ENCODE measurements at regions not wholly inside any gene's neighbourhood (a gene's known extent, or its start where the extent isn't known, plus 50 kb on each side); places are given as distances from the start of the nearest gene placed in this dataset.

DNA sequence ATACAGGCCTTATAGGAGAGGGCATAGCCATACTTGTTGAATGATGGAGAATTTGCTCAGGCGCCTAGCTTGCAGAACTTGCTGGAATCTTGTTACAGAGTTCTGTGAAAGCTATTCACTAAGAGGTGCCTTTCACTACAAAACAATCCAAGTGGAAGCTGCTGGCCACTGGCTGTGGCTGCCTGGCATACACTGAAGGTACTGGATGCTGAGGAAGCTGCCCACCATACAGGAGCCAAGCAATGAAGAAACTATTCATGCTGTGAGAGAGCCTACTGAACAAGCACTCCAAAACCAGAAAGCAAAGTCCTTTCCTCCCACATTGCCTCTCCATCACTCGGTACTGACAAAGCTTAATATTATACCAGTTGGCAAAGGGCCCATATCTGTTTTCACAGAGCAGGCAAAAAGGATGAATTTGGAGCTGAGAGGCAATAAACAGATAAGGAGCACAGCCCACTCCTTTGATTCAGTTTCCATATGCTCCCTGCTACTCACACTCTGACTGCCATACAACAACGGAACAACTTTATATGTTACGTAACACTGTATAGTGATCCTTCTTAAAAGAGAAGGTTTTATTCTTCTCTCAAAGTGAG is 192.6 kb upstream of the ALCAM start:
- Mint-ChIP-seq H3K36me3 (ENCODE audit: low read depth) (no peaks in the 10 kb centered on the region), H3K9me3 (ENCODE audit: low read depth) (no peaks in the 10 kb centered on the region), H3K4me1 (ENCODE audit: low read depth) (no peaks in the 10 kb centered on the region), H3K27ac (ENCODE audit: unreplicated experiment) (no peak overlapping the region), H3K27me3 (ENCODE audit: low read depth) (no peaks in the 10 kb centered on the region), H3K4me3 (ENCODE audit: unreplicated experiment) (no peak overlapping the region)
- TF ChIP-seq, protein P1, sequence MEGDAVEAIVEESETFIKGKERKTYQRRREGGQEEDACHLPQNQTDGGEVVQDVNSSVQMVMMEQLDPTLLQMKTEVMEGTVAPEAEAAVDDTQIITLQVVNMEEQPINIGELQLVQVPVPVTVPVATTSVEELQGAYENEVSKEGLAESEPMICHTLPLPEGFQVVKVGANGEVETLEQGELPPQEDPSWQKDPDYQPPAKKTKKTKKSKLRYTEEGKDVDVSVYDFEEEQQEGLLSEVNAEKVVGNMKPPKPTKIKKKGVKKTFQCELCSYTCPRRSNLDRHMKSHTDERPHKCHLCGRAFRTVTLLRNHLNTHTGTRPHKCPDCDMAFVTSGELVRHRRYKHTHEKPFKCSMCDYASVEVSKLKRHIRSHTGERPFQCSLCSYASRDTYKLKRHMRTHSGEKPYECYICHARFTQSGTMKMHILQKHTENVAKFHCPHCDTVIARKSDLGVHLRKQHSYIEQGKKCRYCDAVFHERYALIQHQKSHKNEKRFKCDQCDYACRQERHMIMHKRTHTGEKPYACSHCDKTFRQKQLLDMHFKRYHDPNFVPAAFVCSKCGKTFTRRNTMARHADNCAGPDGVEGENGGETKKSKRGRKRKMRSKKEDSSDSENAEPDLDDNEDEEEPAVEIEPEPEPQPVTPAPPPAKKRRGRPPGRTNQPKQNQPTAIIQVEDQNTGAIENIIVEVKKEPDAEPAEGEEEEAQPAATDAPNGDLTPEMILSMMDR (IDR thresholded peaks at IDR 0.05) = no peak
- DNase-seq (ENCODE audit: low spot score) = no peak

DNA sequence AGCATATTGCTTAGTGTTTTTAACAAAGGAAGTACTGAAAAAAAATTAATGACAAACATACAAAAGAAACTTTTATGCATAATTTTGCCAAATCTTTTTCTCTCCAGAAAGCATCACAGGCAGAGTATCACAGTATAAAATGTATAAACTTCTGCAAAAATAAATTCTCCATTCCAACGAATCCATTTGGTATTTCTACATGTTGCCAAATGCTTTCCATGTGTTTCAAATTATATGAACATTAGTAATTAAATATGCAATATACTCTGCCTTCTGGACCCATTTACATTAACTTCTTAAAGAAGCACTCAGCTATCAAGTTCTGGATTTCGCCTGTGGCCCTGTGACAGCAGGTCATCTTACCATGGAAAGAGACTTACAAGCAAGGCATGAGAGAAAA is 189.1 kb upstream of the ALCAM start:
- no peaks in the 10 kb centered on the region for H3K27me3 Mint-ChIP-seq (ENCODE audit: low read depth)
- H3K27ac Mint-ChIP-seq (ENCODE audit: unreplicated experiment) = no peak overlapping the region
- no peaks in the 10 kb centered on the region for H3K4me1 Mint-ChIP-seq (ENCODE audit: low read depth)
- TF ChIP-seq, protein P1 (IDR thresholded peaks at IDR 0.05) = no peak
- no peaks in the 10 kb centered on the region for H3K36me3 Mint-ChIP-seq (ENCODE audit: low read depth)
- H3K9me3 Mint-ChIP-seq (ENCODE audit: low read depth) = peaks cover 2% of the 10 kb centered on the region
- no peak for DNase-seq (ENCODE audit: low spot score)
- no peak overlapping the region for H3K4me3 Mint-ChIP-seq (ENCODE audit: unreplicated experiment)

DNA sequence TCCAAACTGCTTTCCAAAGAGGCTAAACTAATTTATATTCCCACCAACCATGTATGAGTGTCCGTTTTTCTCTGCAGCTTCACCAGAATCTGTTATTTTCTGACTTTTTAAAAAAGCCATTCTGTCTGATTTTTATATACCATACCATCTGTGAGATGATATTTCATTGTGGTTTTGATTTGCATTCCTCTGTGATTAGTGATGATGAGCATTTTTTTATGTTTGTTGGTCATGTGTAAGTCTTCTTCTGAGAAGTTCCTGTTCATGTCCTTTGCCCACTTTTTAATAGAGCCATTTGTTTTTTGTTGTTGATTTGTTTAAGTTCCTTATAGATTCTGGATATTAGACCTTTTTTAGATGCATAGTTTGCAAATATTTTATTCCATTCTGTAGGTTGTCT is 179.4 kb upstream of the ALCAM start:
- H3K36me3 Mint-ChIP-seq (ENCODE audit: low read depth) = peaks cover 7% of the 10 kb centered on the region
- H3K27ac Mint-ChIP-seq (ENCODE audit: unreplicated experiment) = no peak overlapping the region
- H3K9me3 Mint-ChIP-seq (ENCODE audit: low read depth) = peaks cover 15% of the 10 kb centered on the region
- H3K4me3 Mint-ChIP-seq (ENCODE audit: unreplicated experiment) = no peak overlapping the region
- H3K4me1 Mint-ChIP-seq (ENCODE audit: low read depth) = no peaks in the 10 kb centered on the region
- TF ChIP-seq, protein P1 (IDR thresholded peaks at IDR 0.05) = no peak
- DNase-seq (ENCODE audit: low spot score) = no peak
- H3K27me3 Mint-ChIP-seq (ENCODE audit: low read depth) = no peaks in the 10 kb centered on the region

DNA sequence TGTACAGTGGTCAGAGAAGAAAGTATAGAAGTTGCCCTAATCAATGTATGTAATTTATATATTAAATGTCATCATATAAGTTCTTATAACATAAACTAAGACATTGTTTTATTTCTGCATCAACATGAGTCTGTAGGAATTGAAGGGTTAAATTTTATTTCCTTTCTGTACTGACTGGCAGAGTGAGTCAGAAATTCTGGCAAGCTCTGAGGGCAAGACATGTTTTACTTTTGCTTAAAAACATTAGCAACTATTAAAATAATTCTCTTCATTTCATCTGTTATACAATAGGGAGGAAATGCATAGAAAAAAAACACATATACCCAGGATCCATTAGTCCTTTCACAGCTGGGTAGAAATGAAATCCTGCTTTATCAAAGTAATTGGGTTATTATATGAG is 171.4 kb upstream of the ALCAM start:
- Mint-ChIP-seq H3K27ac (ENCODE audit: unreplicated experiment) (peak overlapping the region; percentile 34), H3K9me3 (ENCODE audit: low read depth) (peaks cover 10% of the 10 kb centered on the region), H3K27me3 (ENCODE audit: low read depth) (no peaks in the 10 kb centered on the region), H3K4me1 (ENCODE audit: low read depth) (peaks cover 23% of the 10 kb centered on the region), H3K36me3 (ENCODE audit: low read depth) (peaks cover 2% of the 10 kb centered on the region), H3K4me3 (ENCODE audit: unreplicated experiment) (no peak overlapping the region)
- TF ChIP-seq, protein P1 (IDR thresholded peaks at IDR 0.05) = no peak
- no peak for DNase-seq (ENCODE audit: low spot score)

DNA sequence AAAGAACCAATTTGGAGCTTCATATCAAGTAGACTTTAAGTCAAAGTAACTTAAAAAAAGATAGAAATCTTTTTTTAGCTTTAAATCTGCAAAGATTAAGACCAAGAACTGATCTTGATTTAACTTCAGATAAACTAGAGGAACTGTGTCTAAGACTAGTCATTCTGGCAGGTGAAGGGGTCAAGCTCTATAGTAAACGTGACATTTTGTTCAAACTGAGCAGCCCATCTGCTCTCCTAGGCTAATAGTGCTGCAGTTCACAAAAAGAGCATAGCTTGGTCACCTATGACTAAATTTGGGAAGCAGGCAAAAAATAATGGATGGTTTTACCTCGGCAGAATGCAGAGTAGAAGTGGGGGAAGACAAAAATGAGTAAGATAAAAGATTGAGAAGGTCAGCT is 168.8 kb upstream of the ALCAM start:
- H3K9me3 Mint-ChIP-seq (ENCODE audit: low read depth) = peaks cover 2% of the 10 kb centered on the region
- no peak overlapping the region for H3K4me3 Mint-ChIP-seq (ENCODE audit: unreplicated experiment)
- TF ChIP-seq, protein P1 (IDR thresholded peaks at IDR 0.05) = no peak
- H3K4me1 Mint-ChIP-seq (ENCODE audit: low read depth) = peaks cover 23% of the 10 kb centered on the region
- H3K27me3 Mint-ChIP-seq (ENCODE audit: low read depth) = no peaks in the 10 kb centered on the region
- H3K36me3 Mint-ChIP-seq (ENCODE audit: low read depth) = no peaks in the 10 kb centered on the region
- no peak overlapping the region for H3K27ac Mint-ChIP-seq (ENCODE audit: unreplicated experiment)
- DNase-seq (ENCODE audit: low spot score) = no peak
